Liver (tissue), 3 donors: ENCODE measurements at regions not wholly inside any gene's neighbourhood (a gene's known extent, or its start where the extent isn't known, plus 50 kb on each side); places are given as distances from the start of the nearest gene placed in this dataset.

Experiments
- ATF3 ChIP-seq: IDR thresholded peaks from 2 replicates; pipeline ENCODE4 v1.6.1; 2016; ENCODE audit warnings: antibody characterized with exemption
- EGR1 ChIP-seq, 2 donors: IDR thresholded peaks; 2 replicates each; pipeline ENCODE4 v1.6.1; 2016 to 2018; ENCODE audit warnings: antibody characterized with exemption in 2 of 2, low read depth in 2 of 2
- GABPA ChIP-seq, 2 donors: IDR thresholded peaks in 1 of 2; conservative IDR thresholded peaks in 1 of 2; 2 replicates each; pipeline ENCODE4 v1.6.1; 2016; ENCODE audit warnings: antibody characterized with exemption in 2 of 2, mild to moderate bottlenecking in 1 of 2, moderate library complexity in 1 of 2
- HNF4A ChIP-seq, 2 donors: conservative IDR thresholded peaks; 2 replicates each; pipeline ENCODE4 v1.6.1; 2016; ENCODE audit warnings: antibody characterized with exemption in 2 of 2, mild to moderate bottlenecking in 2 of 2
- JUND ChIP-seq, 2 donors: IDR thresholded peaks; 2 replicates each; pipeline ENCODE4 v1.6.1; 2016; ENCODE audit warnings: antibody characterized with exemption in 2 of 2
- MAX ChIP-seq: IDR thresholded peaks from 2 replicates; pipeline ENCODE4 v1.6.1; 2016; ENCODE audit warnings: antibody characterized with exemption
- NR2F2 ChIP-seq: IDR thresholded peaks from 2 replicates; pipeline ENCODE4 v1.6.1; 2016; ENCODE audit warnings: antibody characterized with exemption
- RXRA ChIP-seq, 2 donors: IDR thresholded peaks; 2 replicates each; pipeline ENCODE4 v1.6.1; 2017 to 2018; ENCODE audit warnings: antibody characterized with exemption in 2 of 2, mild to moderate bottlenecking in 1 of 2
- SP1 ChIP-seq: IDR thresholded peaks from 2 replicates; pipeline ENCODE4 v1.6.1; 2018; ENCODE audit warnings: antibody characterized with exemption, mild to moderate bottlenecking
- TAF1 ChIP-seq: conservative IDR thresholded peaks from 2 replicates; pipeline ENCODE4 v1.6.1; 2016; ENCODE audit warnings: antibody characterized with exemption, mild to moderate bottlenecking
- YY1 ChIP-seq: IDR thresholded peaks from 2 replicates; pipeline ENCODE4 v1.6.1; 2016; ENCODE audit warnings: antibody characterized with exemption, mild to moderate bottlenecking
- ZBTB33 ChIP-seq: IDR thresholded peaks from 2 replicates; pipeline ENCODE4 v1.6.1; 2016; ENCODE audit warnings: antibody characterized with exemption
- TF ChIP-seq, protein P1 (sequence below): fragments of 150-350 bp; IDR thresholded peaks from 2 replicates; pipeline ENCODE4 v1.5.1; 2017; ENCODE audit warnings: improper control_type of control experiment, low read depth, low read length; ENCODE audit not compliant: missing input control
- TF ChIP-seq, protein P2 (sequence below): IDR thresholded peaks from 2 replicates; pipeline ENCODE4 v1.6.1; 2016; ENCODE audit warnings: antibody characterized with exemption, mild to moderate bottlenecking
- donor health status: healthy.
- donor health status: healthy.

DNA sequence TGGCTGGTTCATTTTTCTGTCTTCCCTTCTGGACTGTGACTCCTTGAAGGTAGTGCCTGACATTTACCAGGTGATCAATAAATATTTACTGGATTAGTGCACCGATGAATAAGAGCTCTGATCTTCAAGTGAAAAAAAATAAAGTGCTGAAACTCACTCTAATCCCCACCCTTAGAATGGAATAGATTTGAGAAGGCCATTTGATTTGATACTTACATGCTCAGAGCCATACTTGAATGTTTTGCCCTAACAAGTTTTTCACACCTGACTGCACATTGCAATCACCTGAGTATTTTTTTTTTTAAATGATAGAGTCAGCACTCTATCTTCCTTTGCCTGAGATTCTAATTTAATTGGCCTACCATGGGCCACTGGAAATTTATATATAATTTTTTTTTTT, 105.7 kb downstream of the LRRC70 start:
- TF ChIP-seq, protein P1, sequence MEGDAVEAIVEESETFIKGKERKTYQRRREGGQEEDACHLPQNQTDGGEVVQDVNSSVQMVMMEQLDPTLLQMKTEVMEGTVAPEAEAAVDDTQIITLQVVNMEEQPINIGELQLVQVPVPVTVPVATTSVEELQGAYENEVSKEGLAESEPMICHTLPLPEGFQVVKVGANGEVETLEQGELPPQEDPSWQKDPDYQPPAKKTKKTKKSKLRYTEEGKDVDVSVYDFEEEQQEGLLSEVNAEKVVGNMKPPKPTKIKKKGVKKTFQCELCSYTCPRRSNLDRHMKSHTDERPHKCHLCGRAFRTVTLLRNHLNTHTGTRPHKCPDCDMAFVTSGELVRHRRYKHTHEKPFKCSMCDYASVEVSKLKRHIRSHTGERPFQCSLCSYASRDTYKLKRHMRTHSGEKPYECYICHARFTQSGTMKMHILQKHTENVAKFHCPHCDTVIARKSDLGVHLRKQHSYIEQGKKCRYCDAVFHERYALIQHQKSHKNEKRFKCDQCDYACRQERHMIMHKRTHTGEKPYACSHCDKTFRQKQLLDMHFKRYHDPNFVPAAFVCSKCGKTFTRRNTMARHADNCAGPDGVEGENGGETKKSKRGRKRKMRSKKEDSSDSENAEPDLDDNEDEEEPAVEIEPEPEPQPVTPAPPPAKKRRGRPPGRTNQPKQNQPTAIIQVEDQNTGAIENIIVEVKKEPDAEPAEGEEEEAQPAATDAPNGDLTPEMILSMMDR: no peak
- TF ChIP-seq, protein P2, sequence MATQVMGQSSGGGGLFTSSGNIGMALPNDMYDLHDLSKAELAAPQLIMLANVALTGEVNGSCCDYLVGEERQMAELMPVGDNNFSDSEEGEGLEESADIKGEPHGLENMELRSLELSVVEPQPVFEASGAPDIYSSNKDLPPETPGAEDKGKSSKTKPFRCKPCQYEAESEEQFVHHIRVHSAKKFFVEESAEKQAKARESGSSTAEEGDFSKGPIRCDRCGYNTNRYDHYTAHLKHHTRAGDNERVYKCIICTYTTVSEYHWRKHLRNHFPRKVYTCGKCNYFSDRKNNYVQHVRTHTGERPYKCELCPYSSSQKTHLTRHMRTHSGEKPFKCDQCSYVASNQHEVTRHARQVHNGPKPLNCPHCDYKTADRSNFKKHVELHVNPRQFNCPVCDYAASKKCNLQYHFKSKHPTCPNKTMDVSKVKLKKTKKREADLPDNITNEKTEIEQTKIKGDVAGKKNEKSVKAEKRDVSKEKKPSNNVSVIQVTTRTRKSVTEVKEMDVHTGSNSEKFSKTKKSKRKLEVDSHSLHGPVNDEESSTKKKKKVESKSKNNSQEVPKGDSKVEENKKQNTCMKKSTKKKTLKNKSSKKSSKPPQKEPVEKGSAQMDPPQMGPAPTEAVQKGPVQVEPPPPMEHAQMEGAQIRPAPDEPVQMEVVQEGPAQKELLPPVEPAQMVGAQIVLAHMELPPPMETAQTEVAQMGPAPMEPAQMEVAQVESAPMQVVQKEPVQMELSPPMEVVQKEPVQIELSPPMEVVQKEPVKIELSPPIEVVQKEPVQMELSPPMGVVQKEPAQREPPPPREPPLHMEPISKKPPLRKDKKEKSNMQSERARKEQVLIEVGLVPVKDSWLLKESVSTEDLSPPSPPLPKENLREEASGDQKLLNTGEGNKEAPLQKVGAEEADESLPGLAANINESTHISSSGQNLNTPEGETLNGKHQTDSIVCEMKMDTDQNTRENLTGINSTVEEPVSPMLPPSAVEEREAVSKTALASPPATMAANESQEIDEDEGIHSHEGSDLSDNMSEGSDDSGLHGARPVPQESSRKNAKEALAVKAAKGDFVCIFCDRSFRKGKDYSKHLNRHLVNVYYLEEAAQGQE: no peak
- TF ChIP-seq MAX: no peak
- TF ChIP-seq TAF1: no peak
- TF ChIP-seq EGR1 (IDR thresholded peaks at IDR 0.05; ENCODE audit: low read depth in 2 of 2): no peak
- no peak for TF ChIP-seq HNF4A (conservative IDR thresholded peaks at IDR 0.05)
- TF ChIP-seq YY1: no peak
- no peak for TF ChIP-seq NR2F2
- no peak for TF ChIP-seq GABPA (IDR thresholded peaks at IDR 0.05 in 1 of 2, conservative IDR thresholded peaks at IDR 0.05 in 1 of 2)
- TF ChIP-seq RXRA (IDR thresholded peaks at IDR 0.05): no peak
- TF ChIP-seq ZBTB33: no peak
- TF ChIP-seq ATF3: no peak
- TF ChIP-seq JUND (IDR thresholded peaks at IDR 0.05): no peak
- TF ChIP-seq SP1: no peak
